Right atrium auricular region (tissue), 2 donors: ENCODE measurements at regions not wholly inside any gene's neighbourhood (a gene's known extent, or its start where the extent isn't known, plus 50 kb on each side); places are given as distances from the start of the nearest gene placed in this dataset.

Experiments
- DNase-seq: peaks from one replicate; pipeline ENCODE4 v3.0.0-alpha.2; 2019; ENCODE audit warnings: low spot score
- H3K27ac ChIP-seq, 2 donors: fragments of 200-600 bp; sonication (generic); 1 replicate in 1 of 2; 2 replicates in 1 of 2; pipeline ENCODE4 v1.5.1; 2016 to 2019
- H3K27me3 ChIP-seq, 2 donors: fragments of 200-600 bp; sonication (generic); one replicate each; pipeline versions ENCODE4 v1.5.1 to v1.6.0; 2017 to 2019
- H3K36me3 ChIP-seq: fragments of 200-600 bp; sonication (generic); one replicate; pipeline ENCODE4 v1.5.1; 2016
- H3K4me1 ChIP-seq, 2 donors: fragments of 200-600 bp; sonication (generic); one replicate each; pipeline versions ENCODE4 v1.5.1 to v1.6.0; 2017 to 2019
- H3K4me3 ChIP-seq, 2 donors: fragments of 200-600 bp; sonication (generic); 1 replicate in 1 of 2; 2 replicates in 1 of 2; pipeline ENCODE4 v1.5.1; 2017 to 2019; ENCODE audit warnings: mild to moderate bottlenecking in 1 of 2, moderate library complexity in 1 of 2
- H3K9me3 ChIP-seq, 2 donors: fragments of 200-600 bp; sonication (generic); one replicate each; pipeline ENCODE4 v1.5.1; 2019
- TF ChIP-seq, protein P1 (sequence below), 2 donors: fragments of 200-600 bp; sonication (generic); IDR thresholded peaks; one replicate each; pipeline ENCODE4 v1.5.1; 2019; ENCODE audit warnings: antibody characterized with exemption in 2 of 2

DNA sequence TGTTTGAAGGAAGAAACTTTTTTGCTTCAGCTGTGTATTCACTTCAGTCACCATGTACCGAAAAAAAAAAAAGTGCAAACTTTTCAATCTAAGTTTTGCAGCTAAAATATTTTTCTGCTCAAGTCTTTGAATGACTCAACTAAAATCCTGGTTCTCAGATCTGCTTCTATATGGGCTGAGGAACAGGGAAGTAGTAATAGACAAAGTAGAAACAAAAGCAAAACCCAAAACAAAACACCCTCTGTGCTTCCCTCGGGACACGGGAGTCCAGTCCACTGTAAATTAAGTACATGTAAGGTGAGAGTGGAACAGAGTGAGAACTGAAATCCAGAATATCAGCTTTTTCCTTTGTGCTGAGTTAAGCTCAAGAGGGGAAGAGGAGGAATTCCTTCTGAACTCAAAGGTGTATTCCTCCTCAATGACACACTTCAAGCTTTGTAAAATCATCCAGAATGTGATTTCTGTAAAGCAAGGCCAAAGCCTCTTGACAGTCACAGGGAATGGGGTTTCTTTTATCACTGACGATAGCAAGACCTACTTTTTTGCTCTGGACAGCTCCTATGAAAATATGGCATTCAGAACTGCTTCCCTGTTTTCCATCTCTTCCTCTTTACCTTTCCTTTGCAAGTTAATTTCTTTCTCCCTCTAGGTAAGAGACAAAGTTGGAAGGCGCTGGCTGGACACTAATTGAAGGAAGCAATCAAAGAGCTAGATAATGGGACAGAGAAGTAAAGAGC lies 433.5 kb upstream of the MMADHC start:
- Histone ChIP-seq H3K36me3 (no peaks in the 10 kb centered on the region), H3K27me3 (no peaks in the 10 kb centered on the region)

GRCh38 chr2:150020221-150020620 lies 432.6 kb upstream of the MMADHC start:
- Histone ChIP-seq H3K27me3 (no peaks in the 10 kb centered on the region), H3K36me3 (no peaks in the 10 kb centered on the region), H3K4me1 (no peaks in the 10 kb centered on the region), H3K27ac (no peak overlapping the region), H3K4me3 (no peak overlapping the region), H3K9me3 (no peaks in the 10 kb centered on the region)
- TF ChIP-seq, protein P1, sequence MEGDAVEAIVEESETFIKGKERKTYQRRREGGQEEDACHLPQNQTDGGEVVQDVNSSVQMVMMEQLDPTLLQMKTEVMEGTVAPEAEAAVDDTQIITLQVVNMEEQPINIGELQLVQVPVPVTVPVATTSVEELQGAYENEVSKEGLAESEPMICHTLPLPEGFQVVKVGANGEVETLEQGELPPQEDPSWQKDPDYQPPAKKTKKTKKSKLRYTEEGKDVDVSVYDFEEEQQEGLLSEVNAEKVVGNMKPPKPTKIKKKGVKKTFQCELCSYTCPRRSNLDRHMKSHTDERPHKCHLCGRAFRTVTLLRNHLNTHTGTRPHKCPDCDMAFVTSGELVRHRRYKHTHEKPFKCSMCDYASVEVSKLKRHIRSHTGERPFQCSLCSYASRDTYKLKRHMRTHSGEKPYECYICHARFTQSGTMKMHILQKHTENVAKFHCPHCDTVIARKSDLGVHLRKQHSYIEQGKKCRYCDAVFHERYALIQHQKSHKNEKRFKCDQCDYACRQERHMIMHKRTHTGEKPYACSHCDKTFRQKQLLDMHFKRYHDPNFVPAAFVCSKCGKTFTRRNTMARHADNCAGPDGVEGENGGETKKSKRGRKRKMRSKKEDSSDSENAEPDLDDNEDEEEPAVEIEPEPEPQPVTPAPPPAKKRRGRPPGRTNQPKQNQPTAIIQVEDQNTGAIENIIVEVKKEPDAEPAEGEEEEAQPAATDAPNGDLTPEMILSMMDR (IDR thresholded peaks at IDR 0.05): no peak
- no peak for DNase-seq

More for the DNA sequence above, 433.5 kb upstream of the MMADHC start:
- H3K4me1 ChIP-seq: no peaks in the 10 kb centered on the region
- no peak for DNase-seq
- no peaks in the 10 kb centered on the region for H3K9me3 ChIP-seq
- no peak overlapping the region for H3K27ac ChIP-seq
- TF ChIP-seq, protein P1 (IDR thresholded peaks at IDR 0.05): no peak
- H3K4me3 ChIP-seq: no peak overlapping the region

- no peaks in the 10 kb centered on the region for H3K27me3 ChIP-seq
- no peaks in the 10 kb centered on the region for H3K36me3 ChIP-seq
- H3K4me1 ChIP-seq: no peaks in the 10 kb centered on the region
- H3K27ac ChIP-seq: no peak overlapping the region
- no peak overlapping the region for H3K4me3 ChIP-seq
- no peak for DNase-seq
- TF ChIP-seq, protein P1 (IDR thresholded peaks at IDR 0.05): no peak
- no peaks in the 10 kb centered on the region for H3K9me3 ChIP-seq
These were observed 431.5 kb upstream of the MMADHC start for GRCh38 chr2:150019063-150019462.

GRCh38 chr2:150012986-150013385 lies 425.4 kb upstream of the MMADHC start:
- DNase-seq: no peak
- TF ChIP-seq, protein P1 (IDR thresholded peaks at IDR 0.05): no peak
- Histone ChIP-seq H3K36me3 (no peaks in the 10 kb centered on the region), H3K27me3 (no peaks in the 10 kb centered on the region), H3K27ac (no peak overlapping the region), H3K4me1 (no peaks in the 10 kb centered on the region), H3K9me3 (no peaks in the 10 kb centered on the region), H3K4me3 (no peak overlapping the region)

DNA sequence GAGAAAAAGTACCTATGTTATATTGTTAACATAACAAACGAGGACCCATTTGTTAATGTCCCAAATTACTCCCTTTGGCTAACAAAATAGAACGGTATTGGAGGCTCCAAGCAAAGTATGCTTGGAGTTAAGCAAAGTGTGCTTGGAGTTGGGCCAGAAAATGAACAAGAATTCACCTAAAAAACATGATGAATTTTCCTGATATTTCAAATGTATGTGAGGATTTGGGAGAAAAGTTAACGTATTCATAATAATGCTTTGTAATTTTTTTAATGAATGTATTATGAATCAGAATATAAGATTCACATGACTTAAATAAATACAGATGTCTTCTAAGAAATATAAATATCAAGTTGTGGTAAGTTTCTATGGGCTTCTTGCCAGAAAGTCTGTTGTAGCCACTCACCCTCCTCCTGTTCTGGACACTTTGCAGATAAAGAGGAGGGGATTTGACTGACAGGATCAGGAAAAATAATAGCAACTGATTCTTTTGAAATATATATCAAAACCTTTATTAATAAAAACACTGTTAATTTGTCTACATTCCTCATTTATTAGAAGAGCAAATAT lies 423.7 kb upstream of the MMADHC start:
- no peak overlapping the region for H3K27ac ChIP-seq
- TF ChIP-seq, protein P1 (IDR thresholded peaks at IDR 0.05): no peak
- H3K4me1 ChIP-seq: no peaks in the 10 kb centered on the region
- H3K9me3 ChIP-seq: no peaks in the 10 kb centered on the region
- no peaks in the 10 kb centered on the region for H3K36me3 ChIP-seq
- DNase-seq: no peak
- no peaks in the 10 kb centered on the region for H3K27me3 ChIP-seq
- H3K4me3 ChIP-seq: no peak overlapping the region
